Stimulated activated memory B cell treated with anti-CD40 and anti-IgM and Interleukin-4, amounts not matched to agents 10 μg/mL and 1 μg/mL and 100 μg/mL, for 72 hours (primary cell): ENCODE measurements at regions not wholly inside any gene's neighbourhood (a gene's known extent, or its start where the extent isn't known, plus 50 kb on each side); places are given as distances from the start of the nearest gene placed in this dataset.
A peak's percentile ranks its signal among the peaks of the same experiment; 100 is the strongest.

Experiments used
- ATAC-seq: fragments of 150-1000 bp; cut with Tn5 transposase; 2 replicates; pipeline ENCODE4 v1.10.0; 2021
- H3K27ac Mint-ChIP-seq: one replicate; pipeline ENCODE4 v1.8.0; 2022; ENCODE audit warnings: mild to moderate bottlenecking, mixed read lengths
- H3K27me3 Mint-ChIP-seq: one replicate; pipeline ENCODE4 v1.8.0; 2022; ENCODE audit warnings: mixed read lengths
- H3K36me3 Mint-ChIP-seq: one replicate; pipeline ENCODE4 v1.8.0; 2022; ENCODE audit warnings: mixed read lengths
- H3K4me1 Mint-ChIP-seq: one replicate; pipeline ENCODE4 v1.8.0; 2022; ENCODE audit warnings: mixed read lengths
- H3K4me3 Mint-ChIP-seq: one replicate; pipeline ENCODE4 v1.8.0; 2022; ENCODE audit warnings: mild to moderate bottlenecking, moderate library complexity, mixed read lengths
- H3K9me3 Mint-ChIP-seq: one replicate; pipeline ENCODE4 v1.8.0; 2022; ENCODE audit warnings: mixed read lengths

DNA sequence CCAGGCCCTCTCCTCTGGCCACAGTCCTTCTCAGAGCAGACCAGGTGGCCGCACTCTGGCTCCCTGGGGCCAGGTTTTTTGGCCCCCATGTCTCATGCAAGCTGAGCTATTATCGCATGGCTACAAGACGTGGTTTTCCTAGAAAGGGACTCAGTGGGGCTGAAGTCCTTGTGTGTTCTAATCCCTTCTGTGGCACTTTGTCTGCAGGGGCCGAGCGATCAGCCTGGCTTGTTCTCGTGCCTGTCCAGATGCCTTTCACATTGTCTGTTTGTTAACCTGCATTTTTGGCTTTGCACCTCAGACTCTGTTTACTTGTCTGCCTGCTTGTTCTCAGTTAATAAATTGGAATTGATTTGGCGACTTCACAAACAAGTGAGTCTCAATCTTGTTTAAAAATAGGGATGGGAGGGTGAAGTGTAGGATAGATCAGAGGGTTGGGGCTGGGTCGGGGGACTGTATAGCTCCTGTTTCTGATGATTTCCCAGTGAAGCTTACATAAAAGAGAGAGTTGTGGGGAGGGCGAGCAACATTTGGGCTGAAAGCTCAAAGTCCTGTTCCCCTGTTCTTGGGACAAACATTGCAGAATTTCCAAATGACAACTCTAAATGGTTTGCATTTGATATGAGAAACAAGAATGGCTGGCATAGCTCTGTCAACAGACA lies 440.4 kb downstream of the COG6 start:
- ATAC-seq: no peak
- H3K27ac Mint-ChIP-seq: no peak overlapping the region

DNA sequence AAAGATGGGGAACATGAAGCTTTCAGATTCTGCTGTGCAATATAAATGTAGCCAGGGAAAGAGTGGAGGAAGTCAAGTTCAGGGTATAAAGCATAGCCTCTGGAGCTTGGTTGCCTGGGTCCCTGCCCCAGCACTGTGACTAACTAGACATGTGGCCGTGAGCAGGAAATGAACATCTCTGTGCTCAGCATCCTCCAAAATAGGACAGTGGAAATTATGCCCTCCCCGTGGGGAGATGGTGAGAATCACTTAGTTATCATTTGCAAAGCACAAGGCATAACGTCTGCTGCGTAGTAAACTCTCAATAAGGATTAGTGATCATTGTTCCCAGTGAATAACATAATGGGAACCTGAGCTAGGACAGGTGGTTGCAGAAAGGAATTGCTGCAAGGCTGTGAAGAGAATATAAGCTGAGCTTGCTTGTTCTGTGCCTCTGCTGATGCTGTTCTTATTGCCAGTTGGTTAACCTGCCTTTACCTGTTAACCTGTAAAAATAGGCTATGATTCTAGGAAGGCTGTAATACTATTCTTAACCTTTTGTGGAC lies 441.0 kb downstream of the COG6 start:
- no peak overlapping the region for H3K4me3 Mint-ChIP-seq

More for the DNA sequence above, 440.4 kb downstream of the COG6 start:
- Mint-ChIP-seq H3K9me3 (peaks cover 7% of the 10 kb centered on the region), H3K36me3 (peaks cover 7% of the 10 kb centered on the region), H3K27me3 (no peaks in the 10 kb centered on the region), H3K4me3 (no peak overlapping the region), H3K4me1 (peaks cover under 1% of the 10 kb centered on the region)

DNA sequence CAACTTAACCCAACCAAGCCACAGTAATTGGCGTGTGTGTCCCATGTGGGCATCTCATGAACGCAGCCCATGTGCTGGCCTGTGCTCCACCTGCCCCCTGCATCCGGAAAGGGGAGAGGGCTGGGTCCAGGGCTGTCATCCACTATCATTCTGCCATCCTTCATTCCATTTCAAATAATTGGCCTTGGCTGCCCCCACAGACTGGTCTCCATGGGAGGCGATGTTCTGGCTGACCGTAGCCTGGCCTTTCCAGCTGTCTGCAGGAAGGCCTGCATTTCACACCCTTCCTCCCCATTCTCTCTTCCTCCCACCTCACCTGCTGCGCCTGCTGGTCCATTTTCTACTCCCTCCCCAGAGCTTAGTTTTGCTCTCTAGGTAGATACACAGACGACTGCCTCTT lies 442.8 kb downstream of the COG6 start:
- no peak overlapping the region for H3K4me3 Mint-ChIP-seq
- H3K27ac Mint-ChIP-seq: peak overlapping the region; percentile 31
- peaks cover 24% of the 10 kb centered on the region for H3K4me1 Mint-ChIP-seq
- ATAC-seq: no peak
- peaks cover 7% of the 10 kb centered on the region for H3K36me3 Mint-ChIP-seq
- H3K9me3 Mint-ChIP-seq: peaks cover 7% of the 10 kb centered on the region
- H3K27me3 Mint-ChIP-seq: no peaks in the 10 kb centered on the region

More for the DNA sequence above, 441.0 kb downstream of the COG6 start:
- Mint-ChIP-seq H3K27ac (no peak overlapping the region), H3K36me3 (peaks cover 7% of the 10 kb centered on the region), H3K4me1 (peaks cover 6% of the 10 kb centered on the region), H3K27me3 (no peaks in the 10 kb centered on the region), H3K9me3 (peaks cover 7% of the 10 kb centered on the region)
- no peak for ATAC-seq

DNA sequence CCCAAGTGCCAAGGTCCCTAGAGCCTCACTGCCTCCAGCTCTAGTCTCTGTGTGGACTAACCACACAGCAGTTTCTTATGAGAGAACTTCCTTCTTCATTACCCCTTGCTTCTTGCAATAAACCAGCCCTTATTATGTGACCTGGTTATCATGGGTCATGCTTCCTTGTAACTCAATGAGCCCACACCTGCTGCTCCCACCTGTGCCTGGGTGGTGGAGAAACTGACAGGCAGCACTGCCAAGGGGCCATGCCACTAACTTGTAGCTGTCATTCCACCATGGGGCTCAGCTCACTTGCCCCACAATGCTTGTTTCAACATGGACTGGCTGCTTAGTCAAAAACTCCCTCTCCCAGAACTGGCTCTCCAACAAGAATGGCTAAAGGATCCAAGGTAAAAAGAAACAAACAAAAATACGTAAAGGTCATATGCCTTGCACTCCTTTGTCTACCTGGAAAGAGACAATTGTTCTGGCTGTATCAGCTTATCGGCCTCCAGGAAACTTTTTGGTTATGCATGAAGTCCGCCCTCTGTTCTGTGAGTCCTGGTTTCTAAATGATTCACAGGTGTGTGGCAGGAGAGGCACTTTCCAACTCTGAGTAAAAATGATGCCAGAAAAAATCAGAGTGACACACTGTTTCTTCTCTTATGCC lies 446.4 kb downstream of the COG6 start:
- Mint-ChIP-seq H3K4me3 (peak overlapping the region; percentile 40), H3K27me3 (no peaks in the 10 kb centered on the region), H3K36me3 (peaks cover 7% of the 10 kb centered on the region), H3K9me3 (peaks cover 7% of the 10 kb centered on the region), H3K27ac (peak overlapping the region; percentile 82), H3K4me1 (peaks cover 35% of the 10 kb centered on the region)
- peak; percentile 87 for ATAC-seq

DNA sequence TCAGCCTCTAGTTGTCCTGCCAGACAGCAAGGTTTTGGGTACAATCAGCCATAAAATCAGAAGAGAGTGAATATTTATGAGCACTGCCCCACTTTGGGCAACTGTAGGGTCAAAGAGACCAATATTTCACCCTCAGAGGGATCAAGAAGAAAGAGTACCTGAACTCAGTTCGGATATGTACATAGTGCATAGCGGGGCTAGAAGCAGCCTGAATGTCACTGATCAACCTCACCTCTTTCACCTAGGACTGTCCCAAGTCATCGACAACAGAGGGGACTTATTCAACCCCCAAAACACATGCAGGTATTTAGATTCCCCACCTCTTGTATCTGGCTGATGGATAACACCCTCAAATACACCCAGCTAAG lies 446.9 kb downstream of the COG6 start:
- peaks cover 7% of the 10 kb centered on the region for H3K9me3 Mint-ChIP-seq
- H3K27ac Mint-ChIP-seq: peak overlapping the region; percentile 82
- H3K36me3 Mint-ChIP-seq: peaks cover 7% of the 10 kb centered on the region
- H3K4me1 Mint-ChIP-seq: peaks cover 35% of the 10 kb centered on the region
- peak; percentile 32 for ATAC-seq
- no peaks in the 10 kb centered on the region for H3K27me3 Mint-ChIP-seq
- H3K4me3 Mint-ChIP-seq: no peak overlapping the region

DNA sequence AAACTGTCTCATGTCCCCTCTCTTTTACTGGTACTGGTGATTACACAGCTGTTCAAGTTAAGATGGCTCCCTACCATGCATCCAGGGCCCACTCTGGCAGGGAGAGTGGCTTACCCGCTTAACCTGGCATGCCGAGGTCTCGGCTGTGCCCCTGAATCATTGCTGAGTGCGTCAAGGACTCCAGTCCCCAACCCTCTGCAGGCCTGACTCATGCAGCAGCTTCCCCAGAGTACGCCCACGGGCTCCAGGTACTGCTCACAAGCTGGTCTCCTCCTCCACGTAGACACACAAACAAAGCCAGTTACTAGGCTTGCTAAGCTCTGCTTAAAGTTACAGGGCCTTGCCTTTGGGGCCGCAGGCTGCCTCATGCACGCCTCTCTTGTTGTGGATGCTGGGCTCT lies 447.4 kb downstream of the COG6 start:
- peaks cover 7% of the 10 kb centered on the region for H3K36me3 Mint-ChIP-seq
- H3K4me3 Mint-ChIP-seq: peak overlapping the region; percentile 56
- peak; percentile 83 for ATAC-seq
- H3K4me1 Mint-ChIP-seq: peaks cover 35% of the 10 kb centered on the region
- H3K27me3 Mint-ChIP-seq: no peaks in the 10 kb centered on the region
- H3K27ac Mint-ChIP-seq: peak overlapping the region; percentile 82
- peaks cover 7% of the 10 kb centered on the region for H3K9me3 Mint-ChIP-seq

DNA sequence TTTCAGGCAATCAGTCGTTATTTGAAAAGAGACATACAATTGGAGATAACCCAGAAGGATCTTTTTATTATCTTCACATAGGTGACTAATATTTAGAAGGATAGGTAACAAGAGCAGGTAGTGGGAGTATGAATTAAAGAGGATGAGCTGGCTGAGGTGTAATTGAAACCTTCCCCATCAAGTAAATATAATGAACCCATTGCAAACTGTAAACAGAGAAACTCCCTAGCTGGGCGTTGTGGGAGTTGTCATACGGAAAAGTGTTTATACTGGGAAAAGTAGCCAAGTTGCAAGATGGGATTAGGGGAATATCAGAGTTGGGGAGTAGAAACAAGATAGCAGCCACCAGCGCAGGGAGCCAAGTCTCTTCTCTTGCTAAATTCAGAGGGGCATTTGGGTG lies 448.4 kb downstream of the COG6 start:
- ATAC-seq: no peak
- H3K36me3 Mint-ChIP-seq: peaks cover 2% of the 10 kb centered on the region
- H3K4me1 Mint-ChIP-seq: peaks cover 35% of the 10 kb centered on the region
- no peak overlapping the region for H3K4me3 Mint-ChIP-seq
- peak overlapping the region; percentile 82 for H3K27ac Mint-ChIP-seq
- peaks cover 2% of the 10 kb centered on the region for H3K9me3 Mint-ChIP-seq
- no peaks in the 10 kb centered on the region for H3K27me3 Mint-ChIP-seq

DNA sequence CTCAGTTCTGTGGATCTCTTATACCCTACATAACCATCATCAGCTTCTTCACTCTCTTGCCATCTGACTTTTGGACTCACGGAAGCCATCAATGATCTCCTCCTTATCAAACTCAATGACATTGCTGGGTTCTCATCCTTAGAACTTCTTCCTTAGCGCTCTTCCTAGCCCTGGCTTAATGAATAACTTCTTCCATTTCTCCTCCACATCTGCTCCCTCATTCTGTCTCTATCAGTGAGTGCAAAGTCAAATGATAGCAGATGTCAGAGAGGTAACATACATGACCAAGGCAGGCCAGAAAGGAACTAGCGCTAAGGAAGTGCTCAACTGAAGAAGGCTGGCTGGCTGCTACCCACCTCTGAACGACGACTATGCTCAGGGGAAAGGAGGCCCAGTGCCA lies 449.8 kb downstream of the COG6 start:
- H3K27ac Mint-ChIP-seq: no peak overlapping the region
- H3K4me3 Mint-ChIP-seq: no peak overlapping the region
- ATAC-seq: no peak
- no peaks in the 10 kb centered on the region for H3K9me3 Mint-ChIP-seq
- H3K27me3 Mint-ChIP-seq: no peaks in the 10 kb centered on the region
- peaks cover 35% of the 10 kb centered on the region for H3K4me1 Mint-ChIP-seq
- H3K36me3 Mint-ChIP-seq: no peaks in the 10 kb centered on the region

DNA sequence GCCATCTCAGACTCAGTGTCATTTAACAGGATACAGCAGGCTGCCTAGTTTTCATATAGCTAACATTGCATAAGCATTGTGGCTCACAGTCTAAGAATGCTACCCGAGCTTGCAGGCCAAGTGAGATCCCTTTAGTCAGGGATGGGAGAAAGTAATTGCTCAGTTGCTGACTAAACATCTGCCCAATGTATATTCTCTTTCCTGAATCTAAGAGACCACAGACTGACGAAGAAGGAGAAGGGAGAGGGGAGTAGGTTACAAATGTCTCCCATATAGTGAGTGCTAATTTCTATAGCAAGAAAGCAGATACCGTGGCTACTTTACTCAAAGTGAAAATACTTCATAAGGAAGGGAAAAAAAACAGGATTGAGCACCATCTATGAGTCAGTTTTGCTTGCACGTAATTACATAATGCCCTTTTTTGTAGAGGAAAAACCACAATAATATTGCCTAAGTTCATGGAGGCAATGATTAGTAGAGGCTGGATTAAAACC lies 453.9 kb downstream of the COG6 start:
- peaks cover under 1% of the 10 kb centered on the region for H3K4me1 Mint-ChIP-seq
- no peak overlapping the region for H3K4me3 Mint-ChIP-seq
- ATAC-seq: no peak
- no peak overlapping the region for H3K27ac Mint-ChIP-seq
- no peaks in the 10 kb centered on the region for H3K27me3 Mint-ChIP-seq
- no peaks in the 10 kb centered on the region for H3K9me3 Mint-ChIP-seq
- H3K36me3 Mint-ChIP-seq: no peaks in the 10 kb centered on the region

DNA sequence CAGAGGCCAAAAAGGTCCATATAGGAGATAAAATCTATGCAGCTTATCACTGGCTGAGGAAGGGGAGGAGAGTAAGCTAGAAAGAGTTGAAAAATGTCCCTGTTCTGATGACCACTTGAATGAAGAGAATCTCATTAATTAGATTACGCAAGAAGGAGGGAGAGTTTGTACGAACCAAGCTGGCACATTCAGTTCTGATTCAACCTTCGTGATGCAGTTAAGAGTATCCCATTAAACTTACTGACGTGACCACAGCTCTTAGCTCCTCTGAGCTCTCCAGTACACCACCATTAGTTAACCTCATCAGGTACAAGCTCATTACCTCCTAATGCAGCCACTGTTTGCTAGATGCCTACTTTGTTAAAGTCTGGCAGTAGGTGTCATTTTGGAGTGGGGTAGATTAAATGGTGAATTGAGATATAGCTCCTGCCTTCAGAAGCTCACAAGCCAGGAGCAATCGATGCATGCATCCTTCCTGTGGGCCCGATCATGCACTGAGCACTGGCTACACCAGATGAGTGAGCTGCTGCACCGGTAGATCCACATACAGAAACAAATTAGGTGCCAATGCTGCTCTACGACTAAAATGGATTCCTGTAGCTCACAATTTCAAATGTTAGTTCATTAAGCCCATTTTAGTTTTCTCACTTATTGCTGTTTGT lies 458.3 kb downstream of the COG6 start:
- no peak for ATAC-seq
- Mint-ChIP-seq H3K36me3 (no peaks in the 10 kb centered on the region), H3K27ac (no peak overlapping the region), H3K9me3 (no peaks in the 10 kb centered on the region), H3K4me1 (peaks cover 12% of the 10 kb centered on the region), H3K4me3 (no peak overlapping the region), H3K27me3 (no peaks in the 10 kb centered on the region)

DNA sequence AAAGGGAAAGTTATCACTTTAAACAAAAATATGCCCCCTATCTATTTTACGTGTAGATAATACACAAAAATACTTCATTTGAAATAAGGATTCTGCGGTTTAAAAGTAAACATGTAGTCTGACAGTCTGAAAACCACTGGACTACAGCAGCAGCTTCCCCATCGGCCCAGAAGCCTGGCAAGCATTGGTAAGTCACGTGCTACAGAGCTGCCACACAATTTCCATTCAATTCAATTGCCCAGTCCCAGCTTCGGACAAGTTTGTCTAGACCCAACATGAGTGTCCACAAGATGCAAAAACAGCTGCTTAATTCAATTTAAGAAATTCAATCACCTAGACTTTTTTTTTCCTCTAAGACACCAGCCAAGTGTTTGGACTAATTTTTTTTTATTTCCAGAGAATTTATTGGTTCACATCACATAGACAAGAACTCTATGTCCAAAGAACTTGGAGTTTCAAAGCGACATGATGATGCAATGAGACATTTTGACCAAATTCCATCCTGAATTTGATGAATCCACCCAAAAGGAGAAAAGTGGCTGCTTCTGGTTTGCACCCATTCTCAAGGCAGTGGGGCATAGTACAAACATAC lies 458.9 kb downstream of the COG6 start:
- Mint-ChIP-seq H3K9me3 (no peaks in the 10 kb centered on the region), H3K27ac (no peak overlapping the region)

DNA sequence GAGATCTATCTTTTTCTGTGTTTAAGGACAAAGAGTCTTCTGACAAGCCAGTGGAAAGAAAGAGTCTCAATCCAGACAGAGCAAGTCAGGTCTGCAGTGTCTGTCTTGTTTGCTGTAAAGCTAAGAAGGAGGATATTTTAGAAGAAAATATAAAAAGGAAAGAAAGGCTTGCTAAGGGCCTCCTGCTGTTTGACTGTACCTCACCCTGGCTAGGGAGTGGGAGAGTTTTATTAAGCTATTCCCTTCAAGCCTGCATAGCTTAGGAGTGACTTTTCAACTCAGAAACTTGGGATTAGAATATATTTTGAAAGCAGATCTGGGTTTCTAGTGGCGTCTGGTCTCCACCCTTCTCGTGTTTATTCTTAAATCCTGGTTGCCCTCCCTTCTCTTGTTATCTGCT lies 460.0 kb downstream of the COG6 start:
- H3K27me3 Mint-ChIP-seq: no peaks in the 10 kb centered on the region
- ATAC-seq: no peak
- H3K36me3 Mint-ChIP-seq: no peaks in the 10 kb centered on the region
- peak overlapping the region; percentile 6 for H3K27ac Mint-ChIP-seq
- H3K9me3 Mint-ChIP-seq: no peaks in the 10 kb centered on the region
- no peak overlapping the region for H3K4me3 Mint-ChIP-seq
- H3K4me1 Mint-ChIP-seq: peaks cover 12% of the 10 kb centered on the region

More for the DNA sequence above, 458.9 kb downstream of the COG6 start:
- Mint-ChIP-seq H3K36me3 (no peaks in the 10 kb centered on the region), H3K4me3 (no peak overlapping the region), H3K4me1 (peaks cover 12% of the 10 kb centered on the region), H3K27me3 (no peaks in the 10 kb centered on the region)
- ATAC-seq: no peak

DNA sequence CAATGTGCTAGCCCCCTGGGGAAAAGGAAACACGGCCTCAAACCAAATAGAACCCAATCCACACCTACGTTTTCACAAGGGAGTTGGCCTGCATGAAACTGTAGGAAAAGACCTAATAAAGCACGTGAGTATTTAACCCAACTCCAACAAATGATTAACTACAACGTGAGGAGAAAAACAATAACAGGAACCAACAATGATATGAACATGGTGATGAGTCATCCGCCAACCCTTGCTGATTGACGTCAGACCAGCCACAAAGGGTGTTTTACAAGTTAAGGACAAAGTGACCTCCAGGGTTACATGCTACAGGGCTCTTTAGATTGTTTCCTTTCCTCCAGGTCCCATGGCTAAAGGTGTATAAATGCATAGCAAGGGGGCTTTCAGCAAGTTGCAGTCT lies 460.5 kb downstream of the COG6 start:
- Mint-ChIP-seq H3K36me3 (no peaks in the 10 kb centered on the region), H3K27ac (peak overlapping the region; percentile 6), H3K4me3 (no peak overlapping the region), H3K27me3 (no peaks in the 10 kb centered on the region), H3K9me3 (no peaks in the 10 kb centered on the region), H3K4me1 (peaks cover 12% of the 10 kb centered on the region)
- peak; percentile 94 for ATAC-seq

DNA sequence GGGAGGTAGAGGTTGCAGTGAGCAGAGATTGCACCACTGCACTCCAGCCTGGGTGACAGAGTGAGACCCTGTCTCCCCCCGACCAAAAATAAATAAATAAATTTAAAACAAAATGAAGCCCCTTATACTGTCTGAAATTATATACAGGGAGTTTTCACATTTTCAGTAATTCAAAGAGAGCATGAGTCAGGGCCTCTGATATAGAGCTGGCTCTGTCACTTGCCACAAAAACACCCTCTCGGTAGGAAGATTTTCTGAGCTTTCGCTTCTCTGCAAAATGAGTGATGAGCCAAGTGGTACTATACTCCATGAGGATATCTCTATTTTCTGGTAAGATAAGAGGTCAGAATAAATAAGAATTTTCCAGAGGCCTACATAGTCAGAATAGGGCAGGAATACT lies 462.9 kb downstream of the COG6 start:
- H3K4me1 Mint-ChIP-seq: peaks cover 12% of the 10 kb centered on the region
- no peak for ATAC-seq
- H3K27ac Mint-ChIP-seq: no peak overlapping the region

DNA sequence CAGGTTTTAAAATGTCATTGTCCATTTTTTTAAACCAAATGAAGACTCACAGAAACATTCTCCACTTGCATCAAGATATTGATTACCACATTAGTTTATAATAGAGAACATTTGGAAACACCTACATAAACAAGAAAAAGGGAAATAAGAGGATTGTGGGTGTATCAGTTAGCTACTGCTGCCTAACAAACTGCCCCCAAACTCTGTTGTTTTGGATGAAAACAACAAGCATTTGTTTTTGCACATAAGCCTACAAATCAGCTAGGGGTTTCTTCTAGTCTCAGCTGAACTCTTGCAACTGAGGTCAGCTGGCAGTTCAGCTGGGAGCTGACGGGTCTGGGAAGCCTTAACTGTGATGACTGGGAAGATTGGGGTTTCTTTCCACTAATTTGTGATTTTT lies 464.4 kb downstream of the COG6 start:
- H3K27ac Mint-ChIP-seq: no peak overlapping the region
- H3K4me3 Mint-ChIP-seq: no peak overlapping the region
- ATAC-seq: no peak
- peaks cover 13% of the 10 kb centered on the region for H3K4me1 Mint-ChIP-seq
- no peaks in the 10 kb centered on the region for H3K36me3 Mint-ChIP-seq
- H3K27me3 Mint-ChIP-seq: no peaks in the 10 kb centered on the region
- H3K9me3 Mint-ChIP-seq: no peaks in the 10 kb centered on the region

More for the DNA sequence above, 462.9 kb downstream of the COG6 start:
- Mint-ChIP-seq H3K27me3 (no peaks in the 10 kb centered on the region), H3K36me3 (no peaks in the 10 kb centered on the region), H3K9me3 (no peaks in the 10 kb centered on the region), H3K4me3 (no peak overlapping the region)
